Liver (tissue), 8 donors: ENCODE measurements at regions not wholly inside any gene's neighbourhood (a gene's known extent, or its start where the extent isn't known, plus 50 kb on each side); places are given as distances from the start of the nearest gene placed in this dataset.
A peak's percentile ranks its signal among the peaks of the same experiment; 100 is the strongest.

Source experiments
- DNase-seq: peaks from one replicate; pipeline ENCODE4 v3.0.0-alpha.2; 2017; ENCODE audit warnings: low spot score
- H3K27ac ChIP-seq, 2 donors: one replicate each; pipeline ENCODE4 v1.7.0; 2013; ENCODE audit warnings: inconsistent platforms in 2 of 2, low read length in 2 of 2, control low read depth in 1 of 2, low read depth in 1 of 2, mild to moderate bottlenecking in 1 of 2
- H3K27me3 ChIP-seq, 4 donors: one replicate each; pipeline versions ENCODE4 v1.6.1 to v1.7.0; 2013; ENCODE audit warnings: low read length in 3 of 4, inconsistent platforms in 1 of 4, mild to moderate bottlenecking in 1 of 4, moderate library complexity in 1 of 4; ENCODE audit not compliant: control insufficient read depth in 4 of 4, insufficient read depth in 4 of 4
- H3K36me3 ChIP-seq, 4 donors: one replicate each; pipeline versions ENCODE4 v1.6.1 to v1.7.0; 2013; ENCODE audit warnings: low read length in 3 of 4, mild to moderate bottlenecking in 3 of 4, low read depth in 1 of 4, moderate library complexity in 1 of 4; ENCODE audit not compliant: control insufficient read depth in 4 of 4, insufficient read depth in 3 of 4
- H3K4me1 ChIP-seq, 4 donors: one replicate each; pipeline versions ENCODE4 v1.6.1 to v1.7.0; 2013; ENCODE audit warnings: low read length in 3 of 4, mild to moderate bottlenecking in 3 of 4, moderate library complexity in 1 of 4; ENCODE audit not compliant: control insufficient read depth in 4 of 4, insufficient read depth in 4 of 4
- H3K4me3 ChIP-seq, 3 donors: one replicate each; pipeline versions ENCODE4 v1.6.1 to v1.7.0; 2013; ENCODE audit warnings: low read length in 3 of 3, control low read depth in 1 of 3, low read depth in 1 of 3, mild to moderate bottlenecking in 1 of 3
- H3K9ac ChIP-seq, 2 donors: one replicate each; pipeline ENCODE4 v1.7.0; 2013; ENCODE audit warnings: low read length in 2 of 2, mild to moderate bottlenecking in 2 of 2, moderate library complexity in 2 of 2, control low read depth in 1 of 2, low read depth in 1 of 2
- H3K9me3 ChIP-seq, 4 donors: one replicate each; pipeline versions ENCODE4 v1.6.1 to v1.7.0; 2013; ENCODE audit warnings: low read length in 3 of 4; ENCODE audit not compliant: control insufficient read depth in 4 of 4
- CTCF ChIP-seq: fragments of 150-350 bp; IDR thresholded peaks from 2 replicates; pipeline ENCODE4 v1.5.1; 2017; ENCODE audit warnings: improper control_type of control experiment, low read depth, low read length; ENCODE audit not compliant: missing input control
- EGR1 ChIP-seq, 2 donors: IDR thresholded peaks; 2 replicates each; pipeline ENCODE4 v1.6.1; 2016 to 2018; ENCODE audit warnings: antibody characterized with exemption in 2 of 2, low read depth in 2 of 2
- FOXA2 ChIP-seq: IDR thresholded peaks from 2 replicates; pipeline ENCODE4 v1.6.1; 2016; ENCODE audit warnings: antibody characterized with exemption
- HNF4G ChIP-seq: IDR thresholded peaks from 2 replicates; pipeline ENCODE4 v1.6.1; 2016; ENCODE audit warnings: antibody characterized with exemption
- JUND ChIP-seq, 2 donors: IDR thresholded peaks; 2 replicates each; pipeline ENCODE4 v1.6.1; 2016; ENCODE audit warnings: antibody characterized with exemption in 2 of 2
- NR2F2 ChIP-seq: IDR thresholded peaks from 2 replicates; pipeline ENCODE4 v1.6.1; 2016; ENCODE audit warnings: antibody characterized with exemption
- RAD21 ChIP-seq, 2 donors: IDR thresholded peaks; 2 replicates each; pipeline ENCODE4 v1.6.1; 2016; ENCODE audit warnings: antibody characterized with exemption in 2 of 2, mild to moderate bottlenecking in 2 of 2
- RXRA ChIP-seq, 2 donors: IDR thresholded peaks; 2 replicates each; pipeline ENCODE4 v1.6.1; 2017 to 2018; ENCODE audit warnings: antibody characterized with exemption in 2 of 2, mild to moderate bottlenecking in 1 of 2
- SP1 ChIP-seq: IDR thresholded peaks from 2 replicates; pipeline ENCODE4 v1.6.1; 2018; ENCODE audit warnings: antibody characterized with exemption, mild to moderate bottlenecking
- TAF1 ChIP-seq: conservative IDR thresholded peaks from 2 replicates; pipeline ENCODE4 v1.6.1; 2016; ENCODE audit warnings: antibody characterized with exemption, mild to moderate bottlenecking
- ZBTB33 ChIP-seq: IDR thresholded peaks from 2 replicates; pipeline ENCODE4 v1.6.1; 2016; ENCODE audit warnings: antibody characterized with exemption
- WGBS: extraction: QIAGEN DNeasy Blood & Tissue Kit; methylation state at CpG from one replicate; pipeline ENCODE4 v1.1.7; 2013; 5-methylcytosine and 5-hydroxymethylcytosine counted together
- donor health status: healthy.
- donor health status: healthy.
- donor health status: healthy.
- donor health status: healthy.
- donor health status: healthy.

GRCh38 chr15:67892559-67893377, 52.9 kb upstream of the RNU6-1 start:
- no peak overlapping the region for H3K27ac ChIP-seq
- peaks cover 0 to 4% (median 0%) of the 10 kb centered on the region in 4 donors for H3K4me1 ChIP-seq
- 66% methylated on average over 2 of the region's 2 CpGs for WGBS
- H3K9ac ChIP-seq: no peak overlapping the region
- no peaks in the 10 kb centered on the region for H3K27me3 ChIP-seq
- H3K36me3 ChIP-seq: no peaks in the 10 kb centered on the region
- peaks cover 0 to 1% (median 0%) of the 10 kb centered on the region in 4 donors for H3K9me3 ChIP-seq
- TF ChIP-seq HNF4G (no peak), RAD21 (IDR thresholded peaks at IDR 0.05) (no peak), SP1 (no peak), FOXA2 (no peak), RXRA (IDR thresholded peaks at IDR 0.05) (no peak), CTCF (no peak), TAF1 (no peak), NR2F2 (peak; percentile 44)
- no peak for DNase-seq
- no peak overlapping the region for H3K4me3 ChIP-seq

- peaks cover 2 to 10% (median 3%) of the 10 kb centered on the region in 4 donors for H3K4me1 ChIP-seq
- no peak for DNase-seq
- H3K4me3 ChIP-seq: no peak overlapping the region
- no peak overlapping the region for H3K27ac ChIP-seq
- H3K9me3 ChIP-seq: peaks cover 0 to 1% (median 0%) of the 10 kb centered on the region in 4 donors
- H3K36me3 ChIP-seq: no peaks in the 10 kb centered on the region
- H3K27me3 ChIP-seq: no peaks in the 10 kb centered on the region
- H3K9ac ChIP-seq: no peak overlapping the region
- TF ChIP-seq EGR1 (IDR thresholded peaks at IDR 0.05; ENCODE audit: low read depth in 2 of 2) (no peak), HNF4G (no peak), CTCF (no peak), JUND (IDR thresholded peaks at IDR 0.05) (no peak), ZBTB33 (no peak)
These were observed 55.4 kb upstream of the RNU6-1 start for GRCh38 chr15:67895237-67895636.
